LHCN-M2 (cell line): ENCODE measurements at regions not wholly inside any gene's neighbourhood (a gene's known extent, or its start where the extent isn't known, plus 50 kb on each side); places are given as distances from the start of the nearest gene placed in this dataset.
A peak's percentile ranks its signal among the peaks of the same experiment; 100 is the strongest.
"Not testable (repeated sequence)": the region's sequence is repeated elsewhere in the genome, so short reads cannot be mapped to it uniquely, and the experiment has no call there.

Source experiments
- DNase-seq: peaks from one replicate; pipeline ENCODE4 v3.0.0-alpha.2; 2012; ENCODE audit warnings: low read depth

GRCh38 chr11:71153005-71153390, 99.4 kb downstream of the SHANK2 start:
- peak; percentile 23 for DNase-seq

GRCh38 chr11:71152312-71153004, 99.9 kb downstream of the SHANK2 start:
- not testable (repeated sequence) for DNase-seq

- no peak for DNase-seq
These were observed 100.8 kb downstream of the SHANK2 start for GRCh38 chr11:71151561-71151960.

- DNase-seq: no peak
These were observed 101.5 kb downstream of the SHANK2 start for GRCh38 chr11:71150859-71151258.

- DNase-seq: no peak
These were observed 103.7 kb downstream of the SHANK2 start for GRCh38 chr11:71148716-71149115.

GRCh38 chr11:71147331-71147730, 105.0 kb downstream of the SHANK2 start:
- DNase-seq: no peak

GRCh38 chr11:71146846-71147245, 105.5 kb downstream of the SHANK2 start:
- DNase-seq: no peak

- DNase-seq: no peak
These were observed 106.2 kb downstream of the SHANK2 start for GRCh38 chr11:71145988-71146824.

GRCh38 chr11:71145368-71145767, 107.0 kb downstream of the SHANK2 start:
- DNase-seq: no peak

GRCh38 chr11:71144736-71145135, 107.6 kb downstream of the SHANK2 start:
- no peak for DNase-seq

GRCh38 chr11:71144010-71144409, 108.4 kb downstream of the SHANK2 start:
- no peak for DNase-seq

- no peak for DNase-seq
These were observed 112.0 kb downstream of the SHANK2 start for GRCh38 chr11:71140206-71140919.

GRCh38 chr11:71139516-71140205, 112.7 kb downstream of the SHANK2 start:
- DNase-seq: no peak

GRCh38 chr11:71138737-71139425, 113.5 kb downstream of the SHANK2 start:
- DNase-seq: no peak

GRCh38 chr11:71137376-71137775, 115.0 kb downstream of the SHANK2 start:
- DNase-seq: no peak

- DNase-seq: no peak
These were observed 116.1 kb downstream of the SHANK2 start for GRCh38 chr11:71136095-71136845.

- DNase-seq: no peak
These were observed 117.3 kb downstream of the SHANK2 start for GRCh38 chr11:71135112-71135511.

- DNase-seq: no peak
These were observed 118.4 kb downstream of the SHANK2 start for GRCh38 chr11:71133946-71134345.

GRCh38 chr11:71131861-71132260, 120.5 kb downstream of the SHANK2 start:
- DNase-seq: peak; percentile 94

- DNase-seq: no peak
These were observed 122.3 kb downstream of the SHANK2 start for GRCh38 chr11:71130106-71130505.
